ENCODE measurements at regions not wholly inside any gene's neighbourhood (a gene's known extent, or its start where the extent isn't known, plus 50 kb on each side); places are given as distances from the start of the nearest gene placed in this dataset.

DNA sequence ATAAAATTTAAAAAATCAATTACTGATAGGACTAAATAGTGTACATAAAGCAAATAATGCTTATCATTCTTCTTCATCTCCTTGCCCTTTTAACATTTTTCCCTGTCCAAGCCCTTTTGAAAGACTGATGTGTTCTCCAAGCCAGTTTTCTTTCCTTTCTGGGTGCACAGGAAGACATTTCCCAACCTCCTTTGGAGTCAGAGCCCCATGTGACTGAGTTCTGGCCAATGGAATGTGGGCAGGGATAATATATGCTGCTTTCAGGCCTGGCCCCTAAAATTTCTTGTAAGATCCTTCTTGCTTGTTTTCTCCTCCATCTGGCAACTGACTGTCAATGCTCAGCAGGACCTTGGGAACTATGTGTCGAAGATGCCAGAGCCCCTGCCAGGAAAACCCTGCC lies 197.5 kb downstream of the EMX2 start:
- H2BK15ac ChIP-seq (ENCODE audit: low read depth, poor library complexity, severe bottlenecking), result no peak overlapping the region
- no peak overlapping the region for H3K4ac ChIP-seq (ENCODE audit: low read depth in 1 of 2, low read length in 2 of 2)
- H2AFZ ChIP-seq (ENCODE audit: low read depth, low read length), result no peak overlapping the region
- DNase-seq, result no peak
- no peak overlapping the region for H3K4me2 ChIP-seq (ENCODE audit: low read length, poor library complexity, severe bottlenecking)
- no peak overlapping the region for H2AK5ac ChIP-seq (ENCODE audit: low read length, severe bottlenecking)
- H4K91ac ChIP-seq (ENCODE audit: low read length), result no peak overlapping the region
- H3K18ac ChIP-seq (ENCODE audit: low read depth in 1 of 2, low read length in 2 of 2), result no peak overlapping the region
- no peaks in the 10 kb centered on the region for H3K9me3 ChIP-seq (ENCODE audit: control insufficient read depth, low read length)
- no peak overlapping the region for H3K4me3 ChIP-seq (ENCODE audit: insufficient read depth in 1 of 2, low read depth in 1 of 2, low read length in 2 of 2)
- H2BK120ac ChIP-seq (ENCODE audit: low read depth, low read length), result no peak overlapping the region
- no peak overlapping the region for H2BK5ac ChIP-seq (ENCODE audit: low read depth, low read length, poor library complexity, severe bottlenecking)
- no peak overlapping the region for H2BK12ac ChIP-seq (ENCODE audit: low read length in 2 of 2)
- H3K14ac ChIP-seq (ENCODE audit: low read length in 2 of 2), result no peak overlapping the region
- no peak overlapping the region for H4K8ac ChIP-seq (ENCODE audit: low read length)
- H3K4me1 ChIP-seq (ENCODE audit: control insufficient read depth, insufficient read depth, low read depth, low read length), result no peaks in the 10 kb centered on the region
- H3K36me3 ChIP-seq (ENCODE audit: control insufficient read depth in 1 of 2, insufficient read depth in 2 of 2, low read depth in 1 of 2, low read length in 2 of 2), result no peaks in the 10 kb centered on the region
- peaks cover 0 to 25% of the 10 kb centered on the region in 2 experiments for H3K27me3 ChIP-seq (ENCODE audit: control insufficient read depth in 1 of 2, insufficient read depth in 1 of 2, low read length in 2 of 2)
- 59% methylated on average over 1 of the region's 1 CpG for WGBS
- H3K79me1 ChIP-seq (replicated peaks; ENCODE audit: low read length, poor library complexity, severe bottlenecking), result no peaks in the 10 kb centered on the region
- no peak overlapping the region for H3K23ac ChIP-seq (ENCODE audit: low read length in 2 of 2)
- no peak overlapping the region for H3K27ac ChIP-seq (ENCODE audit: low read length, poor library complexity, severe bottlenecking)
- no peak overlapping the region for H3K9ac ChIP-seq (ENCODE audit: low read length)

GRCh38 chr10:117740691-117741222 lies 198.2 kb downstream of the EMX2 start:
- H3K9ac ChIP-seq (ENCODE audit: low read length), result no peak overlapping the region
- no peak for DNase-seq
- H3K14ac ChIP-seq (ENCODE audit: low read length in 2 of 2), result no peak overlapping the region
- H3K27ac ChIP-seq (ENCODE audit: low read length, poor library complexity, severe bottlenecking), result no peak overlapping the region
- no peak overlapping the region for H3K4ac ChIP-seq (ENCODE audit: low read depth in 1 of 2, low read length in 2 of 2)
- peaks cover 0 to 23% of the 10 kb centered on the region in 2 experiments for H3K27me3 ChIP-seq (ENCODE audit: control insufficient read depth in 1 of 2, insufficient read depth in 1 of 2, low read length in 2 of 2)
- H2AFZ ChIP-seq (ENCODE audit: low read depth, low read length), result no peak overlapping the region
- H3K4me1 ChIP-seq (ENCODE audit: control insufficient read depth, insufficient read depth, low read depth, low read length), result no peaks in the 10 kb centered on the region
- no peaks in the 10 kb centered on the region for H3K36me3 ChIP-seq (ENCODE audit: control insufficient read depth in 1 of 2, insufficient read depth in 2 of 2, low read depth in 1 of 2, low read length in 2 of 2)
- no peaks in the 10 kb centered on the region for H3K79me1 ChIP-seq (replicated peaks; ENCODE audit: low read length, poor library complexity, severe bottlenecking)
- no peak overlapping the region for H2BK120ac ChIP-seq (ENCODE audit: low read depth, low read length)
- H2BK12ac ChIP-seq (ENCODE audit: low read length in 2 of 2), result no peak overlapping the region
- H2BK15ac ChIP-seq (ENCODE audit: low read depth, poor library complexity, severe bottlenecking), result no peak overlapping the region
- H3K23ac ChIP-seq (ENCODE audit: low read length in 2 of 2), result no peak overlapping the region
- no peak overlapping the region for H4K8ac ChIP-seq (ENCODE audit: low read length)
- no peak overlapping the region for H2AK5ac ChIP-seq (ENCODE audit: low read length, severe bottlenecking)
- H2BK5ac ChIP-seq (ENCODE audit: low read depth, low read length, poor library complexity, severe bottlenecking), result no peak overlapping the region
- H3K4me2 ChIP-seq (ENCODE audit: low read length, poor library complexity, severe bottlenecking), result no peak overlapping the region
- H3K18ac ChIP-seq (ENCODE audit: low read depth in 1 of 2, low read length in 2 of 2), result no peak overlapping the region
- 50% methylated on average over 6 of the region's 6 CpGs for WGBS
- no peaks in the 10 kb centered on the region for H3K9me3 ChIP-seq (ENCODE audit: control insufficient read depth, low read length)
- no peak overlapping the region for H3K4me3 ChIP-seq (ENCODE audit: insufficient read depth in 1 of 2, low read depth in 1 of 2, low read length in 2 of 2)
- H4K91ac ChIP-seq (ENCODE audit: low read length), result no peak overlapping the region

- 77% methylated on average over 4 of the region's 4 CpGs for WGBS
- H2AFZ ChIP-seq (ENCODE audit: low read depth, low read length), result no peak overlapping the region
- no peak overlapping the region for H4K8ac ChIP-seq (ENCODE audit: low read length)
- H3K27ac ChIP-seq (ENCODE audit: low read length, poor library complexity, severe bottlenecking), result no peak overlapping the region
- H2BK15ac ChIP-seq (ENCODE audit: low read depth, poor library complexity, severe bottlenecking), result no peak overlapping the region
- no peak for DNase-seq
- peaks cover 4% of the 10 kb centered on the region for H3K9me3 ChIP-seq (ENCODE audit: control insufficient read depth, low read length)
- H3K14ac ChIP-seq (ENCODE audit: low read length in 2 of 2), result no peak overlapping the region
- no peak overlapping the region for H3K4me3 ChIP-seq (ENCODE audit: insufficient read depth in 1 of 2, low read depth in 1 of 2, low read length in 2 of 2)
- no peaks in the 10 kb centered on the region for H3K79me1 ChIP-seq (replicated peaks; ENCODE audit: low read length, poor library complexity, severe bottlenecking)
- no peak overlapping the region for H2BK12ac ChIP-seq (ENCODE audit: low read length in 2 of 2)
- no peak overlapping the region for H3K18ac ChIP-seq (ENCODE audit: low read depth in 1 of 2, low read length in 2 of 2)
- H2BK120ac ChIP-seq (ENCODE audit: low read depth, low read length), result no peak overlapping the region
- no peak overlapping the region for H4K91ac ChIP-seq (ENCODE audit: low read length)
- no peaks in the 10 kb centered on the region for H3K36me3 ChIP-seq (ENCODE audit: control insufficient read depth in 1 of 2, insufficient read depth in 2 of 2, low read depth in 1 of 2, low read length in 2 of 2)
- no peak overlapping the region for H3K23ac ChIP-seq (ENCODE audit: low read length in 2 of 2)
- no peak overlapping the region for H3K4ac ChIP-seq (ENCODE audit: low read depth in 1 of 2, low read length in 2 of 2)
- H2AK5ac ChIP-seq (ENCODE audit: low read length, severe bottlenecking), result no peak overlapping the region
- H3K27me3 ChIP-seq (ENCODE audit: control insufficient read depth in 1 of 2, insufficient read depth in 1 of 2, low read length in 2 of 2), result peaks cover 0 to 26% of the 10 kb centered on the region in 2 experiments
- no peak overlapping the region for H3K9ac ChIP-seq (ENCODE audit: low read length)
- no peaks in the 10 kb centered on the region for H3K4me1 ChIP-seq (ENCODE audit: control insufficient read depth, insufficient read depth, low read depth, low read length)
- no peak overlapping the region for H3K4me2 ChIP-seq (ENCODE audit: low read length, poor library complexity, severe bottlenecking)
- no peak overlapping the region for H2BK5ac ChIP-seq (ENCODE audit: low read depth, low read length, poor library complexity, severe bottlenecking)
These were observed 199.0 kb downstream of the EMX2 start for GRCh38 chr10:117741524-117741923.

DNA sequence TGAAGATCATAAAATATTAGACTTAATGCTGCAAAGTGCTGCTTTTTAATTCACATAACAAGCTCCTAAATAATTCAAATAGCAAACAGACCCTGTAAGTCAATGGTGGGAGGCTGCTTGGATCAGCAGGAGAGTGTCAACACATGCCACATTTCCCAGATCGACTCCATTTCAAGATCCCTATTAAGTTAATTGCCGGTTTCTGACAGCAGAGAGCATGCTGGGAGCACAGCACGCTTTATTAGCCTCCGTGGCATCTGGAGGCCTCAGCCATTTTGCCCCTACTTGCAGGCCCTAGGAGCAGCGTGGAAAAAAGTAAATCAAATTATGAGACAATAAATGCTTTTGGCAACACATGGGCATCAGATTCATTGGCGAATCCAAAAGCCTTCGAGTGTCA lies 201.0 kb downstream of the EMX2 start:
- no peak overlapping the region for H2AFZ ChIP-seq (ENCODE audit: low read depth, low read length)
- H3K4ac ChIP-seq (ENCODE audit: low read depth in 1 of 2, low read length in 2 of 2), result no peak overlapping the region
- H3K27ac ChIP-seq (ENCODE audit: low read length, poor library complexity, severe bottlenecking), result no peak overlapping the region
- no peak overlapping the region for H3K4me2 ChIP-seq (ENCODE audit: low read length, poor library complexity, severe bottlenecking)
- H3K36me3 ChIP-seq (ENCODE audit: control insufficient read depth in 1 of 2, insufficient read depth in 2 of 2, low read depth in 1 of 2, low read length in 2 of 2), result no peaks in the 10 kb centered on the region
- no peak overlapping the region for H3K14ac ChIP-seq (ENCODE audit: low read length in 2 of 2)
- H3K18ac ChIP-seq (ENCODE audit: low read depth in 1 of 2, low read length in 2 of 2), result no peak overlapping the region
- no peak overlapping the region for H4K8ac ChIP-seq (ENCODE audit: low read length)
- peaks cover 4% of the 10 kb centered on the region for H3K9me3 ChIP-seq (ENCODE audit: control insufficient read depth, low read length)
- no peak overlapping the region for H3K9ac ChIP-seq (ENCODE audit: low read length)
- no peak overlapping the region for H2BK15ac ChIP-seq (ENCODE audit: low read depth, poor library complexity, severe bottlenecking)
- H3K23ac ChIP-seq (ENCODE audit: low read length in 2 of 2), result no peak overlapping the region
- no peak overlapping the region for H3K4me3 ChIP-seq (ENCODE audit: insufficient read depth in 1 of 2, low read depth in 1 of 2, low read length in 2 of 2)
- no peaks in the 10 kb centered on the region for H3K79me1 ChIP-seq (replicated peaks; ENCODE audit: low read length, poor library complexity, severe bottlenecking)
- WGBS, result 74% methylated on average over 7 of the region's 7 CpGs
- no peak overlapping the region for H4K91ac ChIP-seq (ENCODE audit: low read length)
- no peak overlapping the region for H2BK120ac ChIP-seq (ENCODE audit: low read depth, low read length)
- no peak overlapping the region for H2AK5ac ChIP-seq (ENCODE audit: low read length, severe bottlenecking)
- no peaks in the 10 kb centered on the region for H3K4me1 ChIP-seq (ENCODE audit: control insufficient read depth, insufficient read depth, low read depth, low read length)
- peaks cover 0 to 36% of the 10 kb centered on the region in 2 experiments for H3K27me3 ChIP-seq (ENCODE audit: control insufficient read depth in 1 of 2, insufficient read depth in 1 of 2, low read length in 2 of 2)
- H2BK5ac ChIP-seq (ENCODE audit: low read depth, low read length, poor library complexity, severe bottlenecking), result no peak overlapping the region
- DNase-seq, result no peak
- no peak overlapping the region for H2BK12ac ChIP-seq (ENCODE audit: low read length in 2 of 2)
